ENCODE measurements at regions not wholly inside any gene's neighbourhood (a gene's known extent, or its start where the extent isn't known, plus 50 kb on each side); places are given as distances from the start of the nearest gene placed in this dataset.

DNA sequence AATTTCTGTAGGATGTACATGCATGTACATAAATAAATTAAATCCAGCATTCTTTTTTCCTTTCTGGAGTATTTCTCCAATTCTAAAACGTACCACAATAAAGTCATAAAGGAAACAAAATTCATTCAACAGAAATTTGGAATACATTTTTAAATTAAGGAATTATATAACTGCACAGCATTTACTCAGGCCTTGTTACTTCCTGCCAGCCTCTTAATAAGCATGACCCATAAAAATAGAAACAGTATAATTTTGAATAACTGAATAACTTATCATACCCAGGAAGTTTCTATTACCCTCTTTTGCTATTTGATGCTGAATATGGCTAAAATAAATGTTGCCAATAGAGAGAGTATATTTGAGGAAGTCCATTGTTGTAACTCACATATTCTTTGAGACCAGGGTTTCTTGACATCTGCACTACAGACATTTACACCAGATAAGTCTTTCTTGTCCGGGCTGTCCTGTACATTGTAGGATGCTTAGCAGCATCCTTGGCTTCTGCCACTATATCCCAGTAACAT, 178.2 kb downstream of the KLF12 start:
- Histone ChIP-seq H3K27me3 (ENCODE audit: low read length) (no peaks in the 10 kb centered on the region), H3K9ac (ENCODE audit: low read length) (no peak overlapping the region), H4K20me1 (ENCODE audit: low read length) (no peaks in the 10 kb centered on the region), H3F3A (ENCODE audit: low read length, unreplicated experiment) (no peaks in the 10 kb centered on the region), H3K79me2 (ENCODE audit: low read length) (no peaks in the 10 kb centered on the region), H3K9me2 (replicated peaks; ENCODE audit: low read length) (no peaks in the 10 kb centered on the region), H3K4me1 (ENCODE audit: insufficient read depth, low read length) (peaks cover 7% of the 10 kb centered on the region; the same call in 1 of the 2 replicates), H3K36me3 (ENCODE audit: low read depth, low read length) (no peaks in the 10 kb centered on the region), H3K4me3 (ENCODE audit: low read length) (no peak overlapping the region), H3K9me3 (ENCODE audit: low read length) (no peaks in the 10 kb centered on the region), H3K27ac (ENCODE audit: low read length) (no peak overlapping the region), H3K4me2 (ENCODE audit: low read length) (no peak overlapping the region), H2AFZ (ENCODE audit: low read length) (no peak overlapping the region)
- ChIA-PET POLR2A (ENCODE audit: unreplicated experiment) (no interaction called here), CTCF (no interaction called here)
- intact Hi-C loops (cut with micrococcal nuclease) = no loop called here
- ATAC-seq = no peak
- no TSS peak for BruUV-seq (replicated peaks)
- DNase-seq = no peak
- no peak for TF ChIP-seq EZH2 (IDR thresholded peaks at IDR 0.05; ENCODE audit: low read length, unreplicated experiment)
- no peak for TF ChIP-seq EZH2phosphoT487 (IDR thresholded peaks at IDR 0.05; ENCODE audit: borderline replicate concordance, low read length)
- TF ChIP-seq, protein P1, sequence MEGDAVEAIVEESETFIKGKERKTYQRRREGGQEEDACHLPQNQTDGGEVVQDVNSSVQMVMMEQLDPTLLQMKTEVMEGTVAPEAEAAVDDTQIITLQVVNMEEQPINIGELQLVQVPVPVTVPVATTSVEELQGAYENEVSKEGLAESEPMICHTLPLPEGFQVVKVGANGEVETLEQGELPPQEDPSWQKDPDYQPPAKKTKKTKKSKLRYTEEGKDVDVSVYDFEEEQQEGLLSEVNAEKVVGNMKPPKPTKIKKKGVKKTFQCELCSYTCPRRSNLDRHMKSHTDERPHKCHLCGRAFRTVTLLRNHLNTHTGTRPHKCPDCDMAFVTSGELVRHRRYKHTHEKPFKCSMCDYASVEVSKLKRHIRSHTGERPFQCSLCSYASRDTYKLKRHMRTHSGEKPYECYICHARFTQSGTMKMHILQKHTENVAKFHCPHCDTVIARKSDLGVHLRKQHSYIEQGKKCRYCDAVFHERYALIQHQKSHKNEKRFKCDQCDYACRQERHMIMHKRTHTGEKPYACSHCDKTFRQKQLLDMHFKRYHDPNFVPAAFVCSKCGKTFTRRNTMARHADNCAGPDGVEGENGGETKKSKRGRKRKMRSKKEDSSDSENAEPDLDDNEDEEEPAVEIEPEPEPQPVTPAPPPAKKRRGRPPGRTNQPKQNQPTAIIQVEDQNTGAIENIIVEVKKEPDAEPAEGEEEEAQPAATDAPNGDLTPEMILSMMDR (conservative IDR thresholded peaks at IDR 0.05; ENCODE audit: low read depth, low read length) = no peak

DNA sequence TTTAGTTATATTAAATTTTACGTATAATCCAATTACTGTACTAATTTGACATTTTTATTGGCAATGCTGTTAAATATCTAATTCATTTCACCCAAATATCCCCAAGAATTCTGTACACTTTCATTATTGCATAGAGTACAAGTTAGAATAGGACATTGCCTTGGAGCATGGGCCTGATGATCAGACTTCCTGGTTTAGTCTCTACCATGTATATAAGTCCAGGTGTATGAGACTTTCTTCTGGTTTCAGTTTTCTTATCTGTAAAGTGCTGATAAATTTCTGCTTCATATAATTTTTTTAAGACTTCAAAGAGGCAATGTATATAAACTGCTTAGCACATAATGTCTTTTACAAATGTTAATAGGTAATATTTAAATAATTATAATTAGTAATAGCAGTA, 179.4 kb downstream of the KLF12 start:
- POLR2A ChIA-PET (ENCODE audit: unreplicated experiment) = no interaction called here
- intact Hi-C loops (cut with micrococcal nuclease) = no loop called here
- Histone ChIP-seq H3K36me3 (ENCODE audit: low read depth, low read length) (no peaks in the 10 kb centered on the region), H2AFZ (ENCODE audit: low read length) (no peak overlapping the region), H3K9ac (ENCODE audit: low read length) (no peak overlapping the region), H3K9me3 (ENCODE audit: low read length) (no peaks in the 10 kb centered on the region), H3K4me2 (ENCODE audit: low read length) (no peak overlapping the region), H3K4me3 (ENCODE audit: low read length) (no peak overlapping the region), H3F3A (ENCODE audit: low read length, unreplicated experiment) (no peaks in the 10 kb centered on the region), H3K27ac (ENCODE audit: low read length) (no peak overlapping the region), H3K9me2 (replicated peaks; ENCODE audit: low read length) (no peaks in the 10 kb centered on the region), H3K4me1 (ENCODE audit: insufficient read depth, low read length) (peaks cover 7% of the 10 kb centered on the region; the same call in 1 of the 2 replicates), H3K79me2 (ENCODE audit: low read length) (no peaks in the 10 kb centered on the region), H4K20me1 (ENCODE audit: low read length) (no peaks in the 10 kb centered on the region), H3K27me3 (ENCODE audit: low read length) (no peaks in the 10 kb centered on the region)
- TF ChIP-seq EZH2phosphoT487 (IDR thresholded peaks at IDR 0.05; ENCODE audit: borderline replicate concordance, low read length) (no peak), EZH2 (IDR thresholded peaks at IDR 0.05; ENCODE audit: low read length, unreplicated experiment) (no peak)
- TF ChIP-seq, protein P1 (conservative IDR thresholded peaks at IDR 0.05; ENCODE audit: low read depth, low read length) = no peak
- CTCF ChIA-PET = no interaction called here
- DNase-seq (no peak), ATAC-seq (no peak)
- BruUV-seq (replicated peaks) = no TSS peak

DNA sequence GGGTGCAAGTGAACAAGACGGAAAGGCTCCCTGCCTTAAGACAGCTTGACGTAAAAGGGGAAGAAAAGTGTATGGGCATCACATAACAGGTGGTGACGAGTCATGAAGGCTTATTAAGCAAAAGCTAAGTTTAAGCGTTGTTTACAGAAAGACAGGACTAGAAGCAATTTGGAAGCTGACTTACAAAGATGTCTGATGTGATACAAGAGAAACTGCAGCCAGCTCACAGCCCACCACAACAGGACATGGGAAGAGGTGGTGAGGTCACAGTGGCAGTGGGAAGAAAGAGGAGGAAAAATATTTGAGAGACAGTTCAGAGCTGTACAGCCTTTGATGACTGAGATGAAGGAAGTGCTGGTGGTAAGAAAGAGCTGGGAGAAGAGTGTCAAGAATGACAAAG, 181.6 kb downstream of the KLF12 start:
- no peaks in the 10 kb centered on the region for H4K20me1 ChIP-seq (ENCODE audit: low read length)
- no peaks in the 10 kb centered on the region for H3K4me1 ChIP-seq (ENCODE audit: insufficient read depth, low read length)
- no peak for TF ChIP-seq EZH2 (IDR thresholded peaks at IDR 0.05; ENCODE audit: low read length, unreplicated experiment)
- TF ChIP-seq, protein P1 (conservative IDR thresholded peaks at IDR 0.05; ENCODE audit: low read depth, low read length) = no peak
- TF ChIP-seq EZH2phosphoT487 (IDR thresholded peaks at IDR 0.05; ENCODE audit: borderline replicate concordance, low read length) = no peak
- H3F3A ChIP-seq (ENCODE audit: low read length, unreplicated experiment) = no peaks in the 10 kb centered on the region
- ChIA-PET CTCF (interaction anchor here (0.6 kb wide), 1 partner anchor 565 kb away, joined by 5 read pairs; no protein-coding TSS in a partner anchor), POLR2A (ENCODE audit: unreplicated experiment) (no interaction called here)
- no peak overlapping the region for H3K9ac ChIP-seq (ENCODE audit: low read length)
- H3K4me3 ChIP-seq (ENCODE audit: low read length) = no peak overlapping the region
- no peak overlapping the region for H3K27ac ChIP-seq (ENCODE audit: low read length)
- intact Hi-C loops (cut with micrococcal nuclease) = no loop called here
- H2AFZ ChIP-seq (ENCODE audit: low read length) = no peak overlapping the region
- no peaks in the 10 kb centered on the region for H3K9me2 ChIP-seq (replicated peaks; ENCODE audit: low read length)
- no peak overlapping the region for H3K4me2 ChIP-seq (ENCODE audit: low read length)
- no peaks in the 10 kb centered on the region for H3K9me3 ChIP-seq (ENCODE audit: low read length)
- no peaks in the 10 kb centered on the region for H3K27me3 ChIP-seq (ENCODE audit: low read length)
- H3K79me2 ChIP-seq (ENCODE audit: low read length) = no peaks in the 10 kb centered on the region
- no peak for DNase-seq
- no peaks in the 10 kb centered on the region for H3K36me3 ChIP-seq (ENCODE audit: low read depth, low read length)
- ATAC-seq = no peak
- BruUV-seq (replicated peaks) = no TSS peak

Data from PC-3 (cell line).